Choroid plexus epithelial cell (primary cell): ENCODE measurements at regions not wholly inside any gene's neighbourhood (a gene's known extent, or its start where the extent isn't known, plus 50 kb on each side); places are given as distances from the start of the nearest gene placed in this dataset.

Experiments
- DNase-seq: peaks from one replicate; pipeline ENCODE4 v3.0.0-alpha.2; 2010; ENCODE audit warnings: low read depth
- H3K4me3 ChIP-seq: 2 replicates; pipeline ENCODE4 v1.5.1; 2011; ENCODE audit warnings: low read depth, mild to moderate bottlenecking, control low read depth, low read length, moderate library complexity
- TF ChIP-seq, protein P1 (sequence below): conservative IDR thresholded peaks from 2 replicates; pipeline ENCODE4 v1.5.1; 2011; ENCODE audit warnings: low read depth, mild to moderate bottlenecking, control low read depth, inconsistent platforms, low read length, moderate library complexity

DNA sequence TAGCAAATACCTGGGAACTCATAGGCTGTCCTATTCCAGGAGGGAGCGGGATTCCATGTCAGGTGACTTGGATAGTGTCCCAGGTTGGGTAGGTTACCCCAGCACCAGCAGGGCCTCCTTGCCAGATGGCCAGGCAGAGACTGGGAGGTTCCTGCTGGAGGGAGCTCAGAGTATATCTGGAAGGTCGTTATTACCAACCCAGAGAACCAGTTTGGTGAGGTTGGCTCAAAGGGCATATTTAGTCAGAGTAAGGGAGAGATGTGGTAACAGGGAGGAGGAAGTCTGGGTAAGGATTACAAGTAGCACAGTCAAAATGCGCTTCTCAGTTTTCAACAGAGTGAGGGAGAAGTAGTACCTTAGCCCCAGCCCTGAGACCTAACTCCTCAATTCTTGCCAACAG lies 53.3 kb upstream of the LNX1 start:
- TF ChIP-seq, protein P1, sequence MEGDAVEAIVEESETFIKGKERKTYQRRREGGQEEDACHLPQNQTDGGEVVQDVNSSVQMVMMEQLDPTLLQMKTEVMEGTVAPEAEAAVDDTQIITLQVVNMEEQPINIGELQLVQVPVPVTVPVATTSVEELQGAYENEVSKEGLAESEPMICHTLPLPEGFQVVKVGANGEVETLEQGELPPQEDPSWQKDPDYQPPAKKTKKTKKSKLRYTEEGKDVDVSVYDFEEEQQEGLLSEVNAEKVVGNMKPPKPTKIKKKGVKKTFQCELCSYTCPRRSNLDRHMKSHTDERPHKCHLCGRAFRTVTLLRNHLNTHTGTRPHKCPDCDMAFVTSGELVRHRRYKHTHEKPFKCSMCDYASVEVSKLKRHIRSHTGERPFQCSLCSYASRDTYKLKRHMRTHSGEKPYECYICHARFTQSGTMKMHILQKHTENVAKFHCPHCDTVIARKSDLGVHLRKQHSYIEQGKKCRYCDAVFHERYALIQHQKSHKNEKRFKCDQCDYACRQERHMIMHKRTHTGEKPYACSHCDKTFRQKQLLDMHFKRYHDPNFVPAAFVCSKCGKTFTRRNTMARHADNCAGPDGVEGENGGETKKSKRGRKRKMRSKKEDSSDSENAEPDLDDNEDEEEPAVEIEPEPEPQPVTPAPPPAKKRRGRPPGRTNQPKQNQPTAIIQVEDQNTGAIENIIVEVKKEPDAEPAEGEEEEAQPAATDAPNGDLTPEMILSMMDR = no peak
- no peak for DNase-seq
- H3K4me3 ChIP-seq = no peak overlapping the region
